ENCODE measurements at regions not wholly inside any gene's neighbourhood (a gene's known extent, or its start where the extent isn't known, plus 50 kb on each side); places are given as distances from the start of the nearest gene placed in this dataset.

DNA sequence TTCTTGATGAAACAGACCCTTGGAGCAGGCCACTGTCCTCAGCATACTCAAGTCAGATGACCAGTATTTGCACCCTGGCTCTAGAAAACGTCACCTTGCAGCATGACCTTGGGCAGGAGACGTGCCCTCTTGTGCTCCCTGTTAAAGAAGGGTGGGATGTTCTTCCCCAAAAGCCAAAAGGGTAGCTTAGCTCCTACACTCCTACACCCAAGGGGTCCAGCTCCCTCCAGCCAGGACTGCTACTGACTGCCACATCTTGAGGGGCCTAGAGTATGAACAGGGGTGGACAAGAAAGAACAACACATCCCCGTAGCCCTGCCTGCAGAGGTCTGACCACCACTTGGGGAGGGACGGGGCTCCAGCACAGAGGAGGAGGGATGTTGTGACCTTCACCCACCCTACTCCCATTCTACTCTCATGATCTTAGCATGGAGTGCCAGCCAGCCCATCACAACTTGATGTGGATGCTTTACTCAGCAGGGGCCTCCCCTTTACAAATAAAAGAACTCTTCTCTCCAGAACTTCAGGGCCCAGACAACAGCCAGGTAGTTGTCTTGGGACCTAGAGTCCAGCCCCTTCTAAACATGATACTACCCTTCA is 165.3 kb upstream of the ZMIZ1 start:
- POLR2A ChIA-PET, result no interaction called here
- no peaks in the 10 kb centered on the region for H3K9me3 Mint-ChIP-seq

DNA sequence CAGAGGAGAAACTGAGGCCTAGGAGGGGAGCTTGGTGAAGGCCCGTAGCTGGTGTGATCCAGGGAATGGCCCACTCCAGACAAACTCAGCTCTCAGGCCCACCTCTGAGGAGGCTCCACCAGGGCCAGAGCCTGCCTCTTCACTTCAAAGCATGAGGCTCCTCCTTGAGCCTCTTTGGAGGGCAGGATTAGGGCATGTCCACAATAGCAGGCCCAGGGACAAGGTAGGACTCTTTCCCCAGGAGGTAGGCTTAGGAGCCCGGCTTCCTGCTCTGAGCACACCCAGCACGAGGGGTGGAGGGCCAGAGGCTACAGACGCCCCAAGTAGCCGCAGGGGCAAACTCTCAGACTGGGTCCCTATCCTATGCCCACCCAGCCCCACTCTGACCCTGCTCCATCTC is 164.6 kb upstream of the ZMIZ1 start:
- no peak overlapping the region for H3K27ac ChIP-seq (ENCODE audit: low read depth, low read length)
- H3K4me3 ChIP-seq (ENCODE audit: low read length), result no peak overlapping the region
- CTCF ChIA-PET, result no interaction called here
- POLR2A ChIA-PET, result no interaction called here
- peaks cover 0 to 4% of the 10 kb centered on the region in 2 donors for H3K27me3 Mint-ChIP-seq
- no peak overlapping the region for H3K27ac Mint-ChIP-seq
- no peaks in the 10 kb centered on the region for H3K36me3 Mint-ChIP-seq
- H3K4me1 Mint-ChIP-seq, result no peaks in the 10 kb centered on the region
- no peaks in the 10 kb centered on the region for H3K27me3 ChIP-seq (ENCODE audit: insufficient read depth, low read length, poor library complexity, severe bottlenecking)
- no peak overlapping the region for H3K4me3 Mint-ChIP-seq
- H3K9me3 Mint-ChIP-seq, result no peaks in the 10 kb centered on the region
- H3K9me3 ChIP-seq (ENCODE audit: low read length), result no peaks in the 10 kb centered on the region
- no peaks in the 10 kb centered on the region for H3K4me1 ChIP-seq (ENCODE audit: insufficient read depth, low read length)
- no peaks in the 10 kb centered on the region for H3K36me3 ChIP-seq (ENCODE audit: insufficient read depth, low read length)
- DNase-seq, result no peak

More for the DNA sequence above, 165.3 kb upstream of the ZMIZ1 start:
- Mint-ChIP-seq H3K4me1 (no peaks in the 10 kb centered on the region), H3K36me3 (no peaks in the 10 kb centered on the region), H3K27me3 (peaks cover 0 to 4% of the 10 kb centered on the region in 2 donors), H3K4me3 (no peak overlapping the region), H3K27ac (no peak overlapping the region)
- CTCF ChIA-PET, result no interaction called here
- Histone ChIP-seq H3K27ac (ENCODE audit: low read depth, low read length) (no peak overlapping the region), H3K36me3 (ENCODE audit: insufficient read depth, low read length) (no peaks in the 10 kb centered on the region), H3K4me1 (ENCODE audit: insufficient read depth, low read length) (no peaks in the 10 kb centered on the region), H3K4me3 (ENCODE audit: low read length) (no peak overlapping the region), H3K27me3 (ENCODE audit: insufficient read depth, low read length, poor library complexity, severe bottlenecking) (no peaks in the 10 kb centered on the region), H3K9me3 (ENCODE audit: low read length) (no peaks in the 10 kb centered on the region)
- DNase-seq, result no peak

DNA sequence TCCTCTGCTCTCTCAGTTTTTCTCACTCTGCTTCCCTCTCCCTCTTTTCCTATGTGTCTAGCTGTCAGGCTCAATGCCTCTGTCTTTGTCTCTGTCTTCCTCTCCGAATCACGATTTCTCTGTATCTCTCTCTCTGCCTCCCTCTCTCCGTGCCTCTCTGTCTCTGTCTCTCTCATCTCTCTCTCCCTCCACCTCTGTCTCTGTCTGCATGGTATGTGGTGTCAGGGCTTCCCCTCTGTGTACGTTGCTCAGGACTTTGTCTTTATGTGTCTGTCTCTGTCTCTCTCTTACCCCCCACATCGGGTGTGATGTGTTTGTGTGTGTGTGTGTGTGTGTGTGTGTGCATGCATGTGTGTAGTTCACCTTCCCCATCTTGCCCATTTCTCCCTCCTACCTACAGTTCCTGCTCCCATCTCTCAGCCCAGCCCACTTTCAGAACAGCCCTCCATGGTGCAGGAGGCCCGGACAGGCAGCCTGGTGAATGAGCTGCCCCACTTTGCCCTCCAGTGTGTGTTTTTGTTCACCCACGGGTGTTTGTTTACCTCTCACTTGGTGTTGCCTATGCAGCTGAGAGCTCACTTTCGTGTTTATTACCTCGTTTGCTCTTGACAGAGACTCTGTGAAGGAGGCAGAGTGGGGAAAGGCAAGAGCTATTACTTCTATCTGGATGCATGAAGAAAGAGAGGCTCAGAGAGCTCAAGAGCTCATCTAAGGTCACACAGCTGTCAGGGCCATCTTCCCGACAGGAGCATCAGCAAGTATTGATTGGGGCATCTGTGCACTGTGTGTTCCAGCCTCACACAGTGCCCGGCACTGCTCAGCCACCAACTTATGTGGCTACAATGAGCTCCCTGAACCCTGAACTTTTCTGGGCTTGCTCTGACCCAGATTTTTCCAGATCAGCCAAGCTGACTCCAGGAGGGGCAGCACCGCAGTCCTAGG is 163.5 kb upstream of the ZMIZ1 start:
- no peak overlapping the region for H3K27ac Mint-ChIP-seq
- H3K9me3 Mint-ChIP-seq, result no peaks in the 10 kb centered on the region
- H3K27me3 ChIP-seq (ENCODE audit: insufficient read depth, low read length, poor library complexity, severe bottlenecking), result no peaks in the 10 kb centered on the region
- H3K27ac ChIP-seq (ENCODE audit: low read depth, low read length), result no peak overlapping the region
- H3K4me1 Mint-ChIP-seq, result no peaks in the 10 kb centered on the region
- no peaks in the 10 kb centered on the region for H3K9me3 ChIP-seq (ENCODE audit: low read length)
- no peaks in the 10 kb centered on the region for H3K36me3 ChIP-seq (ENCODE audit: insufficient read depth, low read length)
- ChIA-PET POLR2A (no interaction called here), CTCF (no interaction called here)
- no peak for DNase-seq
- H3K4me3 ChIP-seq (ENCODE audit: low read length), result no peak overlapping the region
- H3K4me3 Mint-ChIP-seq, result no peak overlapping the region
- peaks cover 0 to 4% of the 10 kb centered on the region in 2 donors for H3K27me3 Mint-ChIP-seq
- no peaks in the 10 kb centered on the region for H3K36me3 Mint-ChIP-seq
- no peaks in the 10 kb centered on the region for H3K4me1 ChIP-seq (ENCODE audit: insufficient read depth, low read length)

DNA sequence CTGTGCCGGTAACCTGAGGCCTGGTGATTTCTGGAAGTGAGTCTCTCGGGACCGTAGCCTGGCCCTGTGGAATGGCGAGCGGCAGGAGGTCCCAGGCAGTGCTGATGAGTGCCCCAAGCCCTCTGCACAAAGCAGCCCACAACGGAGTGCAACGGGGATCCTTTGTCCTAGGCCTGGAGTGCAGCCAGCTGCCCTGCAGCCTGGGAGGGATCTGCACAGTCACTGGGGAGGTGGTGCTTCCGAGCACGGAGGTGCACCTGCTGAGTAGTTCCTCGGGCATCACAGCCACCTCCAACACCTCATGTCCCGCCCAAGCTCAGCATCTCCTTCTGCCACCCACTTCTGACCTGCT is 162.8 kb upstream of the ZMIZ1 start:
- Histone ChIP-seq H3K4me1 (ENCODE audit: insufficient read depth, low read length) (no peaks in the 10 kb centered on the region), H3K36me3 (ENCODE audit: insufficient read depth, low read length) (no peaks in the 10 kb centered on the region), H3K27me3 (ENCODE audit: insufficient read depth, low read length, poor library complexity, severe bottlenecking) (no peaks in the 10 kb centered on the region), H3K27ac (ENCODE audit: low read depth, low read length) (no peak overlapping the region), H3K9me3 (ENCODE audit: low read length) (no peaks in the 10 kb centered on the region), H3K4me3 (ENCODE audit: low read length) (no peak overlapping the region)
- Mint-ChIP-seq H3K27me3 (peaks cover 0 to 4% of the 10 kb centered on the region in 2 donors), H3K36me3 (no peaks in the 10 kb centered on the region), H3K27ac (peak overlapping the region in 1 of 8 donors; percentile 12), H3K4me1 (no peaks in the 10 kb centered on the region), H3K9me3 (no peaks in the 10 kb centered on the region), H3K4me3 (no peak overlapping the region)
- DNase-seq, result no peak
- CTCF ChIA-PET, result no interaction called here
- POLR2A ChIA-PET, result no interaction called here

DNA sequence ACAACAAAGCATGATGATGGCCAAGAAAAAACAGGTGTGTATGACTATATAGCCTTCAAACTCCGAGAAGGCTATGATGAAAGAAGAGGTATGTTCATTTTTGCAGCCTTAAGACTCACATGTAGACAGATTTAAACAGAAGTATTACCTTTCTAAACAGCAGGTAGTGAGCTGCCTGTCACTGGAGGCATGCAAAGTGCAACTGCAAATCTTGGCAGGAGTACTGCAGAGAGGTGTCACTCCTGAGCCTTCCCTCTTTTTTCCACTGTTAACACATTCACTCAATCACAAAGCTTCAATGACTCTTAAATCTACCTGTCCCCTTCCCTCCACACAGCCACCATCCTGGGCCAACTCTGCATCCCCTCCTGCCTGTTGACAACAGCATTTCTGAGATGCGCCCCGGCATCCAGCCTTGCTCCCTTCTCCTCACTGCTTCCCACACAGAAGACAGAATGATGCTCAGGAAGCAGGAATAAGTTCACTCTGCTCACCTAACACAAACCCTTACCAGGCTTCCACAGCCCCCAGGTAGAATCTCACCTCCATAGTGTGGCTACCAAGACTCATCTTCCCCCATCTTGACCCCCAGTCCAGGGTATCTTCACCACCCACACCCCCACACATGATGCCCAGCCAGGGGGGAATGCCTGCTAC is 161.9 kb upstream of the ZMIZ1 start:
- no peaks in the 10 kb centered on the region for H3K9me3 Mint-ChIP-seq
- ChIA-PET CTCF (no interaction called here), POLR2A (no interaction called here)
- Histone ChIP-seq H3K4me1 (ENCODE audit: insufficient read depth, low read length) (no peaks in the 10 kb centered on the region), H3K4me3 (ENCODE audit: low read length) (no peak overlapping the region), H3K36me3 (ENCODE audit: insufficient read depth, low read length) (no peaks in the 10 kb centered on the region), H3K27ac (ENCODE audit: low read depth, low read length) (no peak overlapping the region), H3K9me3 (ENCODE audit: low read length) (no peaks in the 10 kb centered on the region), H3K27me3 (ENCODE audit: insufficient read depth, low read length, poor library complexity, severe bottlenecking) (no peaks in the 10 kb centered on the region)
- H3K4me1 Mint-ChIP-seq, result no peaks in the 10 kb centered on the region
- DNase-seq, result no peak
- H3K27me3 Mint-ChIP-seq, result peaks cover 0 to 4% of the 10 kb centered on the region in 2 donors
- no peaks in the 10 kb centered on the region for H3K36me3 Mint-ChIP-seq
- H3K27ac Mint-ChIP-seq, result no peak overlapping the region
- H3K4me3 Mint-ChIP-seq, result no peak overlapping the region

DNA sequence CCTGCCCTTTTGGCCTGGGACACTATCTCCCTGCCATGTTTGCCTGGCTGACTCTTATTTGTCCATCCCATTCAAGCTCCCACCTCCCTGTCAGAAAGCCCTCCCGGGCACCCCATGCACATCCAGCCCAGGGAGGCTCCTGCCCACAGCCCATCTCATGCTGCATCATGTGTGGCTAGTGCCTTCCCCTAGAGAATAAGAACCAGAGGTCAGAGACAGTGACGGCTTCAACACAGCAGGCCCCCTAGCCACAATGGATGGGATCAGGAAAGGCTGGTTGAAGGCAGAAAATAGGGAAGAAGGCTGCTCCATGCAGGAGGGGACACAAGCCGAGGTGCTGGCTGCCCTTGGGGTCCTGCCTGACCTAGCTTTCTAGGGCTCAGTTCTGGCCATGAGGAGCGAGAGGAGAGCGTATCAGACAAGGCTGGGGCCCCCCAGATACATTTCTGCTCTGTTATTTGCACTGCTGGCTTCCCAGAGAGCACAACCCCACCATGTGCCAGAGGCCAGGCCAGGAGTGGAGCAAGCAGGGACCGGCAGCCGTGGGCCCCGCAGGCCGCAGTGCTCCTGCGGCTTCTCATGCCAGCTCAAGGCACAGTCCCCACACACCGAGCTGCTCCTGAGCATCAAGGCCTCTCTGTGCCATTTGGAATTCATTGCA is 161.1 kb upstream of the ZMIZ1 start:
- H3K4me3 Mint-ChIP-seq, result no peak overlapping the region
- Histone ChIP-seq H3K4me3 (ENCODE audit: low read length) (no peak overlapping the region), H3K27me3 (ENCODE audit: insufficient read depth, low read length, poor library complexity, severe bottlenecking) (no peaks in the 10 kb centered on the region), H3K9me3 (ENCODE audit: low read length) (no peaks in the 10 kb centered on the region), H3K27ac (ENCODE audit: low read depth, low read length) (no peak overlapping the region), H3K36me3 (ENCODE audit: insufficient read depth, low read length) (no peaks in the 10 kb centered on the region), H3K4me1 (ENCODE audit: insufficient read depth, low read length) (no peaks in the 10 kb centered on the region)
- H3K4me1 Mint-ChIP-seq, result no peaks in the 10 kb centered on the region
- no peaks in the 10 kb centered on the region for H3K9me3 Mint-ChIP-seq
- H3K27me3 Mint-ChIP-seq, result peaks cover 0 to 4% of the 10 kb centered on the region in 2 donors
- DNase-seq, result no peak
- ChIA-PET CTCF (no interaction called here), POLR2A (no interaction called here)
- H3K27ac Mint-ChIP-seq, result no peak overlapping the region
- H3K36me3 Mint-ChIP-seq, result no peaks in the 10 kb centered on the region

DNA sequence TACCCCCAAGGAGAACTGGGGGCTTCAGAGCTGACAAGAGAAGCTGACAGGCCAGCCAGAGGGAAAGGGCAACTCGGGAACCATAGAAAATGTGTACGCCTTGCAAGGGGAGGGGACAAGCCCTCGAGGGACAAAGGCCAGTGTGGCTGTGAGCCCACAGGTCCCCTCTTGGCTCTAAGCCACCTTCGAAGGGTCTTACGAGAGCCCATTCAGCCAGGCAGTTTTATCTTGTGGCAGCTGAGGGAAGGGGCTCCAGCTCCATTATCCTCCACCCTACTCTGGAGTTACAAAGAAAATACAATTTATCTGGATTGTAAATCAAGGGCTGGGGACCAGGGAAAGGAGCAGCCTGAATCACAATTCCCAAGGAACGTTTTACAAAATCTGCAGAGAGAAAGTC is 159.5 kb upstream of the ZMIZ1 start:
- no peaks in the 10 kb centered on the region for H3K27me3 ChIP-seq (ENCODE audit: insufficient read depth, low read length, poor library complexity, severe bottlenecking)
- peaks cover 0 to 5% of the 10 kb centered on the region in 2 donors for H3K27me3 Mint-ChIP-seq
- no peak overlapping the region for H3K4me3 Mint-ChIP-seq
- no peaks in the 10 kb centered on the region for H3K4me1 ChIP-seq (ENCODE audit: insufficient read depth, low read length)
- POLR2A ChIA-PET, result no interaction called here
- no peaks in the 10 kb centered on the region for H3K9me3 ChIP-seq (ENCODE audit: low read length)
- H3K36me3 Mint-ChIP-seq, result no peaks in the 10 kb centered on the region
- CTCF ChIA-PET, result no interaction called here
- no peak overlapping the region for H3K4me3 ChIP-seq (ENCODE audit: low read length)
- no peaks in the 10 kb centered on the region for H3K9me3 Mint-ChIP-seq
- H3K27ac ChIP-seq (ENCODE audit: low read depth, low read length), result no peak overlapping the region
- no peak for DNase-seq
- H3K4me1 Mint-ChIP-seq, result no peaks in the 10 kb centered on the region
- peak overlapping the region in 1 of 8 donors; percentile 68 for H3K27ac Mint-ChIP-seq
- no peaks in the 10 kb centered on the region for H3K36me3 ChIP-seq (ENCODE audit: insufficient read depth, low read length)

DNA sequence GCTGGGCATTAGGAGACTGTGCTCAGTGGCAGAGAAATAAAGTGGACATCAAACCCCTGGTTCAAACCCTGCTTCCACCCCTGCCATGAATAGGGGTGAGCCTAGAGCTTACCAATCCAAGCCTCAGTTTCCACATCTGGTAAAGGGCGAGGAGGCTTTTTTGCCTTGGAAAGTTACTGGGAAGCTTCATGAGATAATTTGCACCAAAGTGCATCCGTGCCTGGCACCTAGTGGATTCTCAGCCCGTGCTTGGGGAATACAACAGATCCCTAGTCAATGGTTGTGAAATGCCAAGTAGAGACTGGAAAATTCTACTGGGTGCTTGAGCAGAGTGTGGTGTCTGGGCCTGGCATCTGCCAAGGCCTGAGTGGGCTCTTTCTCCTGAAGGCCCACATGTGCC is 158.7 kb upstream of the ZMIZ1 start:
- Mint-ChIP-seq H3K36me3 (no peaks in the 10 kb centered on the region), H3K9me3 (no peaks in the 10 kb centered on the region), H3K27ac (no peak overlapping the region), H3K4me1 (no peaks in the 10 kb centered on the region), H3K4me3 (no peak overlapping the region), H3K27me3 (peaks cover 0 to 6% of the 10 kb centered on the region in 2 donors)
- ChIA-PET CTCF (no interaction called here), POLR2A (no interaction called here)
- no peaks in the 10 kb centered on the region for H3K4me1 ChIP-seq (ENCODE audit: insufficient read depth, low read length)
- no peaks in the 10 kb centered on the region for H3K9me3 ChIP-seq (ENCODE audit: low read length)
- no peak overlapping the region for H3K4me3 ChIP-seq (ENCODE audit: low read length)
- H3K27me3 ChIP-seq (ENCODE audit: insufficient read depth, low read length, poor library complexity, severe bottlenecking), result no peaks in the 10 kb centered on the region
- no peak overlapping the region for H3K27ac ChIP-seq (ENCODE audit: low read depth, low read length)
- no peak for DNase-seq
- H3K36me3 ChIP-seq (ENCODE audit: insufficient read depth, low read length), result no peaks in the 10 kb centered on the region

All from CD8-positive, alpha-beta memory T cell (primary cell).